ENCODE measurements at regions not wholly inside any gene's neighbourhood (a gene's known extent, or its start where the extent isn't known, plus 50 kb on each side); places are given as distances from the start of the nearest gene placed in this dataset.

- Histone ChIP-seq H3K36me3 (ENCODE audit: insufficient read depth, low read length) (no peaks in the 10 kb centered on the region), H2AFZ (ENCODE audit: low read depth, low read length) (no peak overlapping the region), H3K4me3 (ENCODE audit: low read length) (no peak overlapping the region), H3K9me3 (ENCODE audit: low read length) (no peaks in the 10 kb centered on the region), H3K4me1 (ENCODE audit: insufficient read depth, low read length) (peaks cover 2% of the 10 kb centered on the region), H3K27me3 (ENCODE audit: insufficient read depth, low read length) (no peaks in the 10 kb centered on the region)
These were observed 990.6 kb upstream of the PHF14 start for GRCh38 chr7:9983048-9983447.

DNA sequence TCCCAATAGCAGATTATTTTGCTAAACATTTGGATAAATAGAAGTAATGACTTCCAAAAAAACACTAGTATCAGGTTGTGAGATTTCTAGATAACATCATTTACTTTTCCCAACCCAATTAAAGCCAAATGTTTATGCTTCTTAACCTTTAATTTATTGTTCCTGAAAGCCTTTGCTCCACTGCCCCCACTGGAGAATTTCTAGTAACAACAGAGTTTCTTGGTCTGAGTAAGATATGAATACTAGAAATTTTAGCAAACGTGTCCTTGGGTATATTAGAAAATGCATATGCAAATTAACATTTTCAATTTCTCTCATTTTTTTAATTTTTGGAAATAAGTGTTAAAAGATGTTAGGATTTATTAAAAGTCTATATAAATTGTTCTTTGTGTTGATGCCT is 958.0 kb upstream of the PHF14 start:
- no peaks in the 10 kb centered on the region for H3K27me3 ChIP-seq (ENCODE audit: insufficient read depth, low read length)
- H3K9me3 ChIP-seq (ENCODE audit: low read length) = peaks cover 2% of the 10 kb centered on the region
- no peaks in the 10 kb centered on the region for H3K4me1 ChIP-seq (ENCODE audit: insufficient read depth, low read length)
- H3K4me3 ChIP-seq (ENCODE audit: low read length) = no peak overlapping the region
- H2AFZ ChIP-seq (ENCODE audit: low read depth, low read length) = no peak overlapping the region
- no peaks in the 10 kb centered on the region for H3K36me3 ChIP-seq (ENCODE audit: insufficient read depth, low read length)

DNA sequence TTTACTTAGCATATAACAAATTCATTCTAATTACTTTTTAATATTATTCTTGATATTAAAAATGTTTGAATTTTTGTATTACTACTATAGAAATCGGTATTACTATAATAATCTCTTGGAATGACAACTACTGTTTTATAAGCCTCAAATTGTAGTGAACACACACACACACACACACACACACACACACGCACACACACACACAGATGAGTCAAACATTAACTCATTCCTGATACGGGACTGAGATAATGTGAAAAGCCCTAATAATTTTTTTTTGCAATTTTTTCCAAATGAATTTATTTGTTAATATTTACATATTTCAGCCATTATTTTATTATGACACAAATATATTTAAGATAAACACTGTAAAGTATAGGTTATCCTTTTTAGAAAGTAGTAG is 951.2 kb upstream of the PHF14 start:
- Histone ChIP-seq H3K4me3 (ENCODE audit: low read length) (no peak overlapping the region), H2AFZ (ENCODE audit: low read depth, low read length) (no peak overlapping the region), H3K4me1 (ENCODE audit: insufficient read depth, low read length) (peaks cover 3% of the 10 kb centered on the region), H3K9me3 (ENCODE audit: low read length) (no peaks in the 10 kb centered on the region), H3K27me3 (ENCODE audit: insufficient read depth, low read length) (no peaks in the 10 kb centered on the region), H3K36me3 (ENCODE audit: insufficient read depth, low read length) (no peaks in the 10 kb centered on the region)

- H3K36me3 ChIP-seq (ENCODE audit: insufficient read depth, low read length) = no peaks in the 10 kb centered on the region
- no peak overlapping the region for H3K4me3 ChIP-seq (ENCODE audit: low read length)
- H2AFZ ChIP-seq (ENCODE audit: low read depth, low read length) = no peak overlapping the region
- H3K4me1 ChIP-seq (ENCODE audit: insufficient read depth, low read length) = peaks cover 3% of the 10 kb centered on the region
- H3K9me3 ChIP-seq (ENCODE audit: low read length) = no peaks in the 10 kb centered on the region
- H3K27me3 ChIP-seq (ENCODE audit: insufficient read depth, low read length) = no peaks in the 10 kb centered on the region
These were observed 950.7 kb upstream of the PHF14 start for GRCh38 chr7:10022957-10023356.

- Histone ChIP-seq H3K4me3 (ENCODE audit: low read length) (no peak overlapping the region), H3K4me1 (ENCODE audit: insufficient read depth, low read length) (no peaks in the 10 kb centered on the region), H2AFZ (ENCODE audit: low read depth, low read length) (peak overlapping the region; percentile 4)
These were observed 938.7 kb upstream of the PHF14 start for GRCh38 chr7:10034843-10035556.

GRCh38 chr7:10036693-10037092 is 937.0 kb upstream of the PHF14 start:
- no peaks in the 10 kb centered on the region for H3K9me3 ChIP-seq (ENCODE audit: low read length)
- H3K27me3 ChIP-seq (ENCODE audit: insufficient read depth, low read length) = no peaks in the 10 kb centered on the region
- H3K4me3 ChIP-seq (ENCODE audit: low read length) = no peak overlapping the region
- no peaks in the 10 kb centered on the region for H3K4me1 ChIP-seq (ENCODE audit: insufficient read depth, low read length)
- no peaks in the 10 kb centered on the region for H3K36me3 ChIP-seq (ENCODE audit: insufficient read depth, low read length)
- no peak overlapping the region for H2AFZ ChIP-seq (ENCODE audit: low read depth, low read length)

More at GRCh38 chr7:10034843-10035556, 938.7 kb upstream of the PHF14 start:
- Histone ChIP-seq H3K27me3 (ENCODE audit: insufficient read depth, low read length) (no peaks in the 10 kb centered on the region), H3K36me3 (ENCODE audit: insufficient read depth, low read length) (no peaks in the 10 kb centered on the region), H3K9me3 (ENCODE audit: low read length) (no peaks in the 10 kb centered on the region)

DNA sequence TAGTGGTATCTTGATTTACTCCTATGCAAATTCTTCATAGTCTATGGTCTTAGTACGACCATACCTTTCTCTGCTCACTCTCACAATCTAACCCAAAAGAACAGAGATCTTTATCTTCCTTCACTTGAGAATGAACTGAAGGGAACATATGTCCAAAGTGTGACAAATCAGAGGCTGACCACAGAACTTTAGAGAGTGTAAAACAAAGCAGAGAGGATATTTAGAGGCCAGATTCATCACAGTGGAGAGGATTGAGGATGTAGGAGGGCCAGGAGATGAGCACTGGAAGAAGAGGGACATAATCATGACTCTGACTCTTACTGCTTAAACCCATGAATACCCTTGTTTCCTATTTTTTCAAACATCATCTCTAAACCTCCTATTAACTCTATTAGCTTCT is 935.3 kb upstream of the PHF14 start:
- H2AFZ ChIP-seq (ENCODE audit: low read depth, low read length) = peak overlapping the region; percentile 57
- H3K4me1 ChIP-seq (ENCODE audit: insufficient read depth, low read length) = no peaks in the 10 kb centered on the region
- H3K4me3 ChIP-seq (ENCODE audit: low read length) = no peak overlapping the region
- no peaks in the 10 kb centered on the region for H3K36me3 ChIP-seq (ENCODE audit: insufficient read depth, low read length)
- no peaks in the 10 kb centered on the region for H3K27me3 ChIP-seq (ENCODE audit: insufficient read depth, low read length)
- no peaks in the 10 kb centered on the region for H3K9me3 ChIP-seq (ENCODE audit: low read length)

- H3K4me1 ChIP-seq (ENCODE audit: insufficient read depth, low read length) = no peaks in the 10 kb centered on the region
- no peaks in the 10 kb centered on the region for H3K36me3 ChIP-seq (ENCODE audit: insufficient read depth, low read length)
These were observed 933.0 kb upstream of the PHF14 start for GRCh38 chr7:10040674-10041073.

DNA sequence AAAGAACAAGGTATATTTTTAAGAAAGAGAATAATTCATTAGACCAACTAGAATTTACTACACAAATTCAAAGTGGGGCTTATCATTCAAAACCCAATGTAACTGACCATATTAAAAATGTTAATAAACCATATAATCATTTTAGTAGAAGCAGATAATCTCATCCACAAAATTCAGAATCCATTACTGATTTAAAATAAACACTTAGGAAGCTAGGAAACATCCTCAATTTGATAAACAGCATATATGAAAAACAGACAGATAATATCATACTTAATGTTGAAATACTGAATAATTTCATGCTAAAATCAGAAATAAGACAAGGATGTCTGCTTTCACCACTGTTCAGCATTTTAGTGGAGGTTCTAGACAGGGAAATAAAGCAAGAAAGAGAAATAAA is 902.8 kb upstream of the PHF14 start:
- Histone ChIP-seq H3K9me3 (ENCODE audit: low read length) (no peaks in the 10 kb centered on the region), H2AFZ (ENCODE audit: low read depth, low read length) (no peak overlapping the region)

More at GRCh38 chr7:10040674-10041073, 933.0 kb upstream of the PHF14 start:
- H3K9me3 ChIP-seq (ENCODE audit: low read length) = no peaks in the 10 kb centered on the region
- no peaks in the 10 kb centered on the region for H3K27me3 ChIP-seq (ENCODE audit: insufficient read depth, low read length)
- no peak overlapping the region for H2AFZ ChIP-seq (ENCODE audit: low read depth, low read length)
- no peak overlapping the region for H3K4me3 ChIP-seq (ENCODE audit: low read length)

DNA sequence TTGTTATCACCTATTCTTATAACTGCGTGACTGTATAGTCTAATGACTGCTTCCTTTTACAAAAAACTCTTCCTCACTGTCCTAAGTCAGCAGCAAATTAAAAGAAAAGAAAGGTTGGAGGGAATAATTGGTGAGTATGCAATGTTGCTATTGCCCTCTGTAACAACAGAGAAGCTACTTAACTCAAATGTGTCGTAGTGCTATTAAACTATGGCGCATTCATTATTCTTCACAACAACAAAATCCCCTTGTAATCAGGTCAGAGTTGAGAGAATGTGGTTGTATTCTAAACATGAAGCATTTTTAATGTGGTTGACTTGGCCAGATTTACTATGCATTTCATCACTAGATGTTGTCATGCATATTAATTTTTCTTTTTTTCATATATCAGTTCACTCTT is 897.8 kb upstream of the PHF14 start:
- peaks cover 26% of the 10 kb centered on the region for H3K4me1 ChIP-seq (ENCODE audit: insufficient read depth, low read length)
- no peak overlapping the region for H3K4me3 ChIP-seq (ENCODE audit: low read length)
- no peaks in the 10 kb centered on the region for H3K9me3 ChIP-seq (ENCODE audit: low read length)
- no peaks in the 10 kb centered on the region for H3K36me3 ChIP-seq (ENCODE audit: insufficient read depth, low read length)
- H3K27me3 ChIP-seq (ENCODE audit: insufficient read depth, low read length) = no peaks in the 10 kb centered on the region
- H2AFZ ChIP-seq (ENCODE audit: low read depth, low read length) = no peak overlapping the region

More for the DNA sequence above, 902.8 kb upstream of the PHF14 start:
- H3K4me1 ChIP-seq (ENCODE audit: insufficient read depth, low read length) = peaks cover 5% of the 10 kb centered on the region
- no peak overlapping the region for H3K4me3 ChIP-seq (ENCODE audit: low read length)
- H3K27me3 ChIP-seq (ENCODE audit: insufficient read depth, low read length) = no peaks in the 10 kb centered on the region
- no peaks in the 10 kb centered on the region for H3K36me3 ChIP-seq (ENCODE audit: insufficient read depth, low read length)

DNA sequence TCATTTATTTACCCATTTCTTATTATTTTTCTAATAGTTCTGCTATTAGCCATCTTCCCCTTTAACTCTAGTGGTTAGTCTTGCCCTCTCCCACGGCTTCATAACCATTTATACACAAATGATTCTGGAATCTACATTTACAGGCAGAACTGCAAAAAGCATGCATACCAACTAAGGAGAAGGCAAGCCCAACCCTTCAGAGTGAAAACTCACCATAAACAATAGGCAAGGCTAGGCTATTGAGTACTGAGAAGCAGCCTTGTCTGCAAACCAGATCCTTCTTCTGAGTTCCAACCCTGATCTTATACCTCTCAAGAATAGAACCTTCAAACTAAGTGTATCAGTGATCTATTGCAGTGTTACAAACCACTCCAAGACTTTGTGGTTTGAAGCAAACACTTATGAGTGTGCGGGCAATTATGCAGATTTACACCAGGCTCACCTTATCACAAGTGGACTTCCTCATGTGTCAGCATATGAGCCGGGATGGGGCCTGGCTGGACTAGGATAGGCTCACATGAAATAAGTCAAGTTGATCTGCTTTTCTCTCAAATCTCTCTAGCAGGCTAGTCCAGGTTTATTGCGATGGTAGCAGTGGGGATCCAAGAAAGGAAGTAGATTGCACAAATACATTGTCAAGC is 896.9 kb upstream of the PHF14 start:
- Histone ChIP-seq H3K4me1 (ENCODE audit: insufficient read depth, low read length) (peaks cover 26% of the 10 kb centered on the region), H3K9me3 (ENCODE audit: low read length) (no peaks in the 10 kb centered on the region), H3K27me3 (ENCODE audit: insufficient read depth, low read length) (no peaks in the 10 kb centered on the region), H2AFZ (ENCODE audit: low read depth, low read length) (no peak overlapping the region), H3K36me3 (ENCODE audit: insufficient read depth, low read length) (no peaks in the 10 kb centered on the region), H3K4me3 (ENCODE audit: low read length) (no peak overlapping the region)

DNA sequence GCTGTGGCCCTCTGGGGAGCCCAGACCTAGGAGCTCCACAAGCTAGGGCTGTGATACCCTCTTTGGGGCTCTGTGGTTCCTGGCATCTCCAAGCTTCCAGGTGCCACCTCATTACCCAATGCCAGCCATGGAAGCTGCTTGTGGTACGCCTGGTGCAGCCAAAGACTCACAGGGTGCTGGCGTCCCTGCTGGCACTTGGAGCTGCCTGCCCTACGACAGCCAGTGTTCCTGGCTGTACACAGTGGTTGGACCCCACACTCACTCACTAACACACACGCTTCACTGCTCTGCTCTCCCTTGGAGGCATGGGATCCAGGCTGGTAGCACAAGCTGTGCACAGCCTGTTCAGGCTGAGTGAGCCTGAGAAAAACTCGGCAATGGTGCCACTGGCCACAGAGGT is 894.1 kb upstream of the PHF14 start:
- Histone ChIP-seq H3K4me1 (ENCODE audit: insufficient read depth, low read length) (peaks cover 26% of the 10 kb centered on the region), H3K27me3 (ENCODE audit: insufficient read depth, low read length) (no peaks in the 10 kb centered on the region), H3K9me3 (ENCODE audit: low read length) (no peaks in the 10 kb centered on the region), H2AFZ (ENCODE audit: low read depth, low read length) (no peak overlapping the region), H3K36me3 (ENCODE audit: insufficient read depth, low read length) (no peaks in the 10 kb centered on the region), H3K4me3 (ENCODE audit: low read length) (no peak overlapping the region)

GRCh38 chr7:10082896-10083295 is 890.8 kb upstream of the PHF14 start:
- Histone ChIP-seq H2AFZ (ENCODE audit: low read depth, low read length) (no peak overlapping the region), H3K27me3 (ENCODE audit: insufficient read depth, low read length) (no peaks in the 10 kb centered on the region), H3K4me3 (ENCODE audit: low read length) (no peak overlapping the region), H3K9me3 (ENCODE audit: low read length) (no peaks in the 10 kb centered on the region), H3K36me3 (ENCODE audit: insufficient read depth, low read length) (no peaks in the 10 kb centered on the region), H3K4me1 (ENCODE audit: insufficient read depth, low read length) (peaks cover 11% of the 10 kb centered on the region)

Measured in neuron (in vitro differentiated cells).